Tibial nerve (tissue), 4 donors: ENCODE measurements at regions not wholly inside any gene's neighbourhood (a gene's known extent, or its start where the extent isn't known, plus 50 kb on each side); places are given as distances from the start of the nearest gene placed in this dataset.

Experiments used
- EP300 ChIP-seq, 2 donors: sonication (generic); formaldehyde crosslinking; IDR thresholded peaks; one replicate each; pipeline ENCODE4 v1.6.1; 2017; ENCODE audit warnings: antibody characterized with exemption in 2 of 2, mild to moderate bottlenecking in 1 of 2
- TF ChIP-seq, protein P1 (sequence below), 5 experiments: fragments of 200-600 bp in 3 of 5; fragments of 450-650 bp in 2 of 5; sonication (generic) in 3 of 5; IDR thresholded peaks; one replicate each; pipeline ENCODE4 v1.5.1; 2016 to 2019; ENCODE audit warnings: antibody characterized with exemption in 5 of 5, mild to moderate bottlenecking in 3 of 5, moderate library complexity in 2 of 5

DNA sequence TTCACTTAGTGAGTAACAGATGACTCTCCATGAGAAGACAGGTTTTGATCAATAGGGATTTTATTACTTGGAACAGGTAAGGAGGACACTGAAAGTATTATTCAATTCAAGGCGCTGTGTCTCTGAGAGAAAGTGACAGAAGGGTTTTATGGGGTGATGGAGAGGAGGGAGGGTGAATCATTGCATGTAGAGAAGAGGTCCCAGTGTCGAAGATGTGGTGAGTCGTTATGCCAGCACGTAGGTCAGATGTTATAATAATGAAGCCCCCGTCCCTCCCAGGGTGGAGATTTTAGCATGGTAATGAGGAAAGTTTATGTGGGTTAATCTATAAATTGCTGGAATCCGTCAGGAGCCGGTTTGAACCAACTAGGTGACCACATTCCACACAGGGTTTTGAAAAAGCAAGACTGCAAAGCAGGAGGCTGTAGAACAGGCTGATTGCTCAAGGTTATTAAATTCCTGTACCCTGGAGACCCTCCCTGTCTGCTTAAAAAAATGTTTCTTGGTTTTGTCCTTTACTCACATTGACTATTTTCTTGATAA is 586.4 kb upstream of the TMPRSS15 start:
- TF ChIP-seq EP300 (IDR thresholded peaks at IDR 0.05) = no peak
- TF ChIP-seq, protein P1, sequence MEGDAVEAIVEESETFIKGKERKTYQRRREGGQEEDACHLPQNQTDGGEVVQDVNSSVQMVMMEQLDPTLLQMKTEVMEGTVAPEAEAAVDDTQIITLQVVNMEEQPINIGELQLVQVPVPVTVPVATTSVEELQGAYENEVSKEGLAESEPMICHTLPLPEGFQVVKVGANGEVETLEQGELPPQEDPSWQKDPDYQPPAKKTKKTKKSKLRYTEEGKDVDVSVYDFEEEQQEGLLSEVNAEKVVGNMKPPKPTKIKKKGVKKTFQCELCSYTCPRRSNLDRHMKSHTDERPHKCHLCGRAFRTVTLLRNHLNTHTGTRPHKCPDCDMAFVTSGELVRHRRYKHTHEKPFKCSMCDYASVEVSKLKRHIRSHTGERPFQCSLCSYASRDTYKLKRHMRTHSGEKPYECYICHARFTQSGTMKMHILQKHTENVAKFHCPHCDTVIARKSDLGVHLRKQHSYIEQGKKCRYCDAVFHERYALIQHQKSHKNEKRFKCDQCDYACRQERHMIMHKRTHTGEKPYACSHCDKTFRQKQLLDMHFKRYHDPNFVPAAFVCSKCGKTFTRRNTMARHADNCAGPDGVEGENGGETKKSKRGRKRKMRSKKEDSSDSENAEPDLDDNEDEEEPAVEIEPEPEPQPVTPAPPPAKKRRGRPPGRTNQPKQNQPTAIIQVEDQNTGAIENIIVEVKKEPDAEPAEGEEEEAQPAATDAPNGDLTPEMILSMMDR (IDR thresholded peaks at IDR 0.05) = no peak
